ENCODE measurements at regions not wholly inside any gene's neighbourhood (a gene's known extent, or its start where the extent isn't known, plus 50 kb on each side); places are given as distances from the start of the nearest gene placed in this dataset.
A peak's percentile ranks its signal among the peaks of the same experiment; 100 is the strongest.

- Histone ChIP-seq H3F3A (ENCODE audit: control insufficient read depth, insufficient read depth) (peaks cover 65% of the 10 kb centered on the region), H3K4me1 (ENCODE audit: control insufficient read depth, low read length) (peaks cover 60% of the 10 kb centered on the region), H3K4me2 (ENCODE audit: low read length) (peak overlapping the region; percentile 79), H3K27ac (ENCODE audit: low read depth, low read length) (peak overlapping the region; percentile 95), H3K27me3 (ENCODE audit: control insufficient read depth, low read length) (no peaks in the 10 kb centered on the region), H3K9me3 (ENCODE audit: control insufficient read depth, insufficient read depth, low read length) (no peaks in the 10 kb centered on the region), H4K20me1 (ENCODE audit: control insufficient read depth, insufficient read depth, low read depth, low read length) (no peaks in the 10 kb centered on the region), H3K4me3 (ENCODE audit: low read length) (peak overlapping the region; percentile 94), H3K9me2 (replicated peaks; ENCODE audit: control insufficient read depth, low read length) (no peaks in the 10 kb centered on the region), H3K79me2 (ENCODE audit: control insufficient read depth, low read length) (peaks cover 6% of the 10 kb centered on the region), H3K36me3 (ENCODE audit: control insufficient read depth, low read length) (peaks cover 26% of the 10 kb centered on the region)
- no peak for TF ChIP-seq EZH2phosphoT487 (IDR thresholded peaks at IDR 0.05; ENCODE audit: borderline replicate concordance, low read length)
- no peak for TF ChIP-seq CTCF (IDR thresholded peaks at IDR 0.05; ENCODE audit: low read depth, low read length, poor library complexity, severe bottlenecking)
Measured at GRCh38 chr6:26197933-26198721, 110.9 kb downstream of the HFE start.

GRCh38 chr6:26198722-26199056 is 111.5 kb downstream of the HFE start:
- Histone ChIP-seq H3K27me3 (ENCODE audit: control insufficient read depth, low read length) (no peaks in the 10 kb centered on the region), H3F3A (ENCODE audit: control insufficient read depth, insufficient read depth) (peaks cover 69% of the 10 kb centered on the region), H3K27ac (ENCODE audit: low read depth, low read length) (peak overlapping the region; percentile 95), H4K20me1 (ENCODE audit: control insufficient read depth, insufficient read depth, low read depth, low read length) (no peaks in the 10 kb centered on the region), H3K4me2 (ENCODE audit: low read length) (peak overlapping the region; percentile 79), H3K9me2 (replicated peaks; ENCODE audit: control insufficient read depth, low read length) (no peaks in the 10 kb centered on the region), H3K36me3 (ENCODE audit: control insufficient read depth, low read length) (peaks cover 28% of the 10 kb centered on the region), H3K4me3 (ENCODE audit: low read length) (peak overlapping the region; percentile 94), H3K4me1 (ENCODE audit: control insufficient read depth, low read length) (peaks cover 60% of the 10 kb centered on the region), H3K79me2 (ENCODE audit: control insufficient read depth, low read length) (peaks cover 6% of the 10 kb centered on the region), H3K9me3 (ENCODE audit: control insufficient read depth, insufficient read depth, low read length) (no peaks in the 10 kb centered on the region)
- TF ChIP-seq CTCF (IDR thresholded peaks at IDR 0.05; ENCODE audit: low read depth, low read length, poor library complexity, severe bottlenecking) (no peak), EZH2phosphoT487 (IDR thresholded peaks at IDR 0.05; ENCODE audit: borderline replicate concordance, low read length) (no peak)

GRCh38 chr6:26199057-26199772 is 112.0 kb downstream of the HFE start:
- Histone ChIP-seq H3K27ac (ENCODE audit: low read depth, low read length) (peak overlapping the region; percentile 95), H3F3A (ENCODE audit: control insufficient read depth, insufficient read depth) (peaks cover 74% of the 10 kb centered on the region), H3K9me2 (replicated peaks; ENCODE audit: control insufficient read depth, low read length) (no peaks in the 10 kb centered on the region), H4K20me1 (ENCODE audit: control insufficient read depth, insufficient read depth, low read depth, low read length) (no peaks in the 10 kb centered on the region), H3K36me3 (ENCODE audit: control insufficient read depth, low read length) (peaks cover 28% of the 10 kb centered on the region), H3K9me3 (ENCODE audit: control insufficient read depth, insufficient read depth, low read length) (no peaks in the 10 kb centered on the region), H3K4me1 (ENCODE audit: control insufficient read depth, low read length) (peaks cover 62% of the 10 kb centered on the region), H3K79me2 (ENCODE audit: control insufficient read depth, low read length) (peaks cover 6% of the 10 kb centered on the region), H3K4me2 (ENCODE audit: low read length) (peak overlapping the region; percentile 79), H3K27me3 (ENCODE audit: control insufficient read depth, low read length) (no peaks in the 10 kb centered on the region), H3K4me3 (ENCODE audit: low read length) (peak overlapping the region; percentile 94)
- TF ChIP-seq CTCF (IDR thresholded peaks at IDR 0.05; ENCODE audit: low read depth, low read length, poor library complexity, severe bottlenecking) = no peak
- TF ChIP-seq EZH2phosphoT487 (IDR thresholded peaks at IDR 0.05; ENCODE audit: borderline replicate concordance, low read length) = no peak
